ENCODE measurements at regions not wholly inside any gene's neighbourhood (a gene's known extent, or its start where the extent isn't known, plus 50 kb on each side); places are given as distances from the start of the nearest gene placed in this dataset.

- Mint-ChIP-seq H3K36me3 (no peaks in the 10 kb centered on the region), H3K9me3 (no peaks in the 10 kb centered on the region), H3K4me1 (peaks cover 22% of the 10 kb centered on the region), H3K27me3 (peaks cover 80% of the 10 kb centered on the region), H3K4me3 (peak overlapping the region; percentile 74), H3K27ac (no peak overlapping the region)
- peak; percentile 61 for DNase-seq
- POLR2A ChIA-PET, result no interaction called here
- peak; percentile 93 for ATAC-seq (ENCODE audit: low read depth)
Observed at GRCh38 chr15:94584833-94585244, 353.5 kb downstream of the MCTP2 start.

- H3K9me3 Mint-ChIP-seq, result no peaks in the 10 kb centered on the region
- POLR2A ChIA-PET, result no interaction called here
- H3K27ac Mint-ChIP-seq, result no peak overlapping the region
- DNase-seq (no peak), ATAC-seq (ENCODE audit: low read depth) (no peak)
- H3K4me3 Mint-ChIP-seq, result no peak overlapping the region
- no peaks in the 10 kb centered on the region for H3K36me3 Mint-ChIP-seq
- peaks cover 20% of the 10 kb centered on the region for H3K4me1 Mint-ChIP-seq
- peaks cover 81% of the 10 kb centered on the region for H3K27me3 Mint-ChIP-seq
Observed at GRCh38 chr15:94586099-94586498, 354.7 kb downstream of the MCTP2 start.

GRCh38 chr15:94587113-94587512 is 355.8 kb downstream of the MCTP2 start:
- peaks cover 78% of the 10 kb centered on the region for H3K27me3 Mint-ChIP-seq

GRCh38 chr15:94588993-94589392 is 357.6 kb downstream of the MCTP2 start:
- ATAC-seq (ENCODE audit: low read depth) (no peak), DNase-seq (no peak)
- Mint-ChIP-seq H3K36me3 (no peaks in the 10 kb centered on the region), H3K4me1 (peaks cover 16% of the 10 kb centered on the region), H3K4me3 (no peak overlapping the region), H3K9me3 (no peaks in the 10 kb centered on the region), H3K27ac (no peak overlapping the region), H3K27me3 (peaks cover 73% of the 10 kb centered on the region)
- POLR2A ChIA-PET, result no interaction called here

More at GRCh38 chr15:94587113-94587512, 355.8 kb downstream of the MCTP2 start:
- H3K27ac Mint-ChIP-seq, result no peak overlapping the region
- H3K9me3 Mint-ChIP-seq, result no peaks in the 10 kb centered on the region
- H3K4me3 Mint-ChIP-seq, result no peak overlapping the region
- DNase-seq (no peak), ATAC-seq (ENCODE audit: low read depth) (no peak)
- POLR2A ChIA-PET, result interaction anchor here (0.6 kb wide), 1 partner anchor 337 kb away, joined by 5 read pairs; no protein-coding TSS in a partner anchor
- H3K4me1 Mint-ChIP-seq, result peaks cover 20% of the 10 kb centered on the region
- H3K36me3 Mint-ChIP-seq, result no peaks in the 10 kb centered on the region

GRCh38 chr15:94592495-94592894 is 361.1 kb downstream of the MCTP2 start:
- no peaks in the 10 kb centered on the region for H3K4me1 Mint-ChIP-seq
- no peak for DNase-seq
- no peak for ATAC-seq (ENCODE audit: low read depth)
- H3K27ac Mint-ChIP-seq, result no peak overlapping the region
- no peaks in the 10 kb centered on the region for H3K36me3 Mint-ChIP-seq
- H3K9me3 Mint-ChIP-seq, result no peaks in the 10 kb centered on the region
- H3K27me3 Mint-ChIP-seq, result peaks cover 66% of the 10 kb centered on the region
- H3K4me3 Mint-ChIP-seq, result no peak overlapping the region
- POLR2A ChIA-PET, result no interaction called here

- DNase-seq (no peak), ATAC-seq (ENCODE audit: low read depth) (no peak)
- Mint-ChIP-seq H3K4me3 (no peak overlapping the region), H3K27ac (no peak overlapping the region), H3K36me3 (no peaks in the 10 kb centered on the region), H3K9me3 (no peaks in the 10 kb centered on the region), H3K27me3 (peaks cover 68% of the 10 kb centered on the region), H3K4me1 (no peaks in the 10 kb centered on the region)
- POLR2A ChIA-PET, result no interaction called here
Observed at GRCh38 chr15:94596707-94597106, 365.3 kb downstream of the MCTP2 start.

GRCh38 chr15:94600505-94600904 is 369.1 kb downstream of the MCTP2 start:
- no peaks in the 10 kb centered on the region for H3K4me1 Mint-ChIP-seq
- no peak overlapping the region for H3K27ac Mint-ChIP-seq
- POLR2A ChIA-PET, result no interaction called here
- H3K4me3 Mint-ChIP-seq, result no peak overlapping the region
- peaks cover 80% of the 10 kb centered on the region for H3K27me3 Mint-ChIP-seq
- ATAC-seq (ENCODE audit: low read depth), result no peak
- no peaks in the 10 kb centered on the region for H3K36me3 Mint-ChIP-seq
- no peak for DNase-seq
- H3K9me3 Mint-ChIP-seq, result peaks cover 2% of the 10 kb centered on the region

- Mint-ChIP-seq H3K9me3 (peaks cover 3% of the 10 kb centered on the region), H3K27ac (no peak overlapping the region), H3K4me1 (peaks cover 16% of the 10 kb centered on the region), H3K36me3 (peaks cover 2% of the 10 kb centered on the region), H3K27me3 (peaks cover 86% of the 10 kb centered on the region), H3K4me3 (no peak overlapping the region)
- DNase-seq (no peak), ATAC-seq (ENCODE audit: low read depth) (no peak)
- POLR2A ChIA-PET, result no interaction called here
Observed at GRCh38 chr15:94602754-94603470, 371.6 kb downstream of the MCTP2 start.

- POLR2A ChIA-PET, result interaction anchor here (0.7 kb wide), 1 partner anchor 668 kb away, joined by 3 read pairs; no protein-coding TSS in a partner anchor
- peaks cover 19% of the 10 kb centered on the region for H3K4me1 Mint-ChIP-seq
- H3K4me3 Mint-ChIP-seq, result no peak overlapping the region
- peaks cover 75% of the 10 kb centered on the region for H3K27me3 Mint-ChIP-seq
- no peak for DNase-seq
- no peak overlapping the region for H3K27ac Mint-ChIP-seq
- peaks cover 2% of the 10 kb centered on the region for H3K36me3 Mint-ChIP-seq
- no peak for ATAC-seq (ENCODE audit: low read depth)
- peaks cover 6% of the 10 kb centered on the region for H3K9me3 Mint-ChIP-seq
Observed at GRCh38 chr15:94606286-94606685, 374.9 kb downstream of the MCTP2 start.

- DNase-seq (peak; percentile 35), ATAC-seq (ENCODE audit: low read depth) (peak; percentile 72)
- peaks cover 6% of the 10 kb centered on the region for H3K9me3 Mint-ChIP-seq
- H3K27me3 Mint-ChIP-seq, result peaks cover 76% of the 10 kb centered on the region
- H3K36me3 Mint-ChIP-seq, result peaks cover 2% of the 10 kb centered on the region
- H3K4me3 Mint-ChIP-seq, result peak overlapping the region; percentile 73
- peaks cover 19% of the 10 kb centered on the region for H3K4me1 Mint-ChIP-seq
- H3K27ac Mint-ChIP-seq, result no peak overlapping the region
- POLR2A ChIA-PET, result interaction anchor here (0.5 kb wide), 1 partner anchor 406 kb away, joined by 3 read pairs; no protein-coding TSS in a partner anchor
Observed at GRCh38 chr15:94607176-94607654, 375.9 kb downstream of the MCTP2 start.

GRCh38 chr15:94610069-94610468 is 378.7 kb downstream of the MCTP2 start:
- POLR2A ChIA-PET, result no interaction called here
- Mint-ChIP-seq H3K27ac (no peak overlapping the region), H3K9me3 (peaks cover 6% of the 10 kb centered on the region), H3K36me3 (peaks cover 2% of the 10 kb centered on the region), H3K27me3 (peaks cover 62% of the 10 kb centered on the region), H3K4me3 (no peak overlapping the region), H3K4me1 (peaks cover 19% of the 10 kb centered on the region)
- ATAC-seq (ENCODE audit: low read depth), result no peak
- no peak for DNase-seq

GRCh38 chr15:94610485-94610884 is 379.1 kb downstream of the MCTP2 start:
- Mint-ChIP-seq H3K4me3 (no peak overlapping the region), H3K27ac (no peak overlapping the region), H3K4me1 (peaks cover 19% of the 10 kb centered on the region), H3K9me3 (peaks cover 4% of the 10 kb centered on the region), H3K27me3 (peaks cover 59% of the 10 kb centered on the region), H3K36me3 (peaks cover 2% of the 10 kb centered on the region)
- POLR2A ChIA-PET, result no interaction called here
- ATAC-seq (ENCODE audit: low read depth) (no peak), DNase-seq (no peak)

- peaks cover 3% of the 10 kb centered on the region for H3K9me3 Mint-ChIP-seq
- ATAC-seq (ENCODE audit: low read depth) (no peak), DNase-seq (no peak)
- peaks cover 15% of the 10 kb centered on the region for H3K4me1 Mint-ChIP-seq
- no peak overlapping the region for H3K4me3 Mint-ChIP-seq
- no peak overlapping the region for H3K27ac Mint-ChIP-seq
- no peaks in the 10 kb centered on the region for H3K36me3 Mint-ChIP-seq
- POLR2A ChIA-PET, result no interaction called here
- peaks cover 54% of the 10 kb centered on the region for H3K27me3 Mint-ChIP-seq
Observed at GRCh38 chr15:94611656-94612055, 380.3 kb downstream of the MCTP2 start.

GRCh38 chr15:94615688-94616087 is 384.3 kb downstream of the MCTP2 start:
- Mint-ChIP-seq H3K27me3 (peaks cover 45% of the 10 kb centered on the region), H3K4me1 (no peaks in the 10 kb centered on the region), H3K4me3 (no peak overlapping the region), H3K36me3 (no peaks in the 10 kb centered on the region), H3K9me3 (no peaks in the 10 kb centered on the region), H3K27ac (no peak overlapping the region)
- POLR2A ChIA-PET, result no interaction called here
- DNase-seq (no peak), ATAC-seq (ENCODE audit: low read depth) (no peak)
